Right atrium auricular region (tissue), 2 donors: ENCODE measurements at regions not wholly inside any gene's neighbourhood (a gene's known extent, or its start where the extent isn't known, plus 50 kb on each side); places are given as distances from the start of the nearest gene placed in this dataset.

Experiments used
- DNase-seq: peaks from one replicate; pipeline ENCODE4 v3.0.0-alpha.2; 2019; ENCODE audit warnings: low spot score
- H3K27ac ChIP-seq, 2 donors: fragments of 200-600 bp; sonication (generic); 1 replicate in 1 of 2; 2 replicates in 1 of 2; pipeline ENCODE4 v1.5.1; 2016 to 2019
- H3K27me3 ChIP-seq, 2 donors: fragments of 200-600 bp; sonication (generic); one replicate each; pipeline versions ENCODE4 v1.5.1 to v1.6.0; 2017 to 2019
- H3K36me3 ChIP-seq: fragments of 200-600 bp; sonication (generic); one replicate; pipeline ENCODE4 v1.5.1; 2016
- H3K4me1 ChIP-seq, 2 donors: fragments of 200-600 bp; sonication (generic); one replicate each; pipeline versions ENCODE4 v1.5.1 to v1.6.0; 2017 to 2019
- H3K4me3 ChIP-seq, 2 donors: fragments of 200-600 bp; sonication (generic); 1 replicate in 1 of 2; 2 replicates in 1 of 2; pipeline ENCODE4 v1.5.1; 2017 to 2019; ENCODE audit warnings: mild to moderate bottlenecking in 1 of 2, moderate library complexity in 1 of 2
- H3K9me3 ChIP-seq, 2 donors: fragments of 200-600 bp; sonication (generic); one replicate each; pipeline ENCODE4 v1.5.1; 2019
- TF ChIP-seq, protein P1 (sequence below), 2 donors: fragments of 200-600 bp; sonication (generic); IDR thresholded peaks; one replicate each; pipeline ENCODE4 v1.5.1; 2019; ENCODE audit warnings: antibody characterized with exemption in 2 of 2

GRCh38 chr6:102520966-102521365, 1127.5 kb downstream of the GRIK2 start:
- no peaks in the 10 kb centered on the region for H3K4me1 ChIP-seq
- no peak overlapping the region for H3K27ac ChIP-seq
- no peaks in the 10 kb centered on the region for H3K27me3 ChIP-seq
- no peak overlapping the region for H3K4me3 ChIP-seq
- H3K36me3 ChIP-seq: no peaks in the 10 kb centered on the region
- DNase-seq: no peak
- H3K9me3 ChIP-seq: no peaks in the 10 kb centered on the region
- TF ChIP-seq, protein P1, sequence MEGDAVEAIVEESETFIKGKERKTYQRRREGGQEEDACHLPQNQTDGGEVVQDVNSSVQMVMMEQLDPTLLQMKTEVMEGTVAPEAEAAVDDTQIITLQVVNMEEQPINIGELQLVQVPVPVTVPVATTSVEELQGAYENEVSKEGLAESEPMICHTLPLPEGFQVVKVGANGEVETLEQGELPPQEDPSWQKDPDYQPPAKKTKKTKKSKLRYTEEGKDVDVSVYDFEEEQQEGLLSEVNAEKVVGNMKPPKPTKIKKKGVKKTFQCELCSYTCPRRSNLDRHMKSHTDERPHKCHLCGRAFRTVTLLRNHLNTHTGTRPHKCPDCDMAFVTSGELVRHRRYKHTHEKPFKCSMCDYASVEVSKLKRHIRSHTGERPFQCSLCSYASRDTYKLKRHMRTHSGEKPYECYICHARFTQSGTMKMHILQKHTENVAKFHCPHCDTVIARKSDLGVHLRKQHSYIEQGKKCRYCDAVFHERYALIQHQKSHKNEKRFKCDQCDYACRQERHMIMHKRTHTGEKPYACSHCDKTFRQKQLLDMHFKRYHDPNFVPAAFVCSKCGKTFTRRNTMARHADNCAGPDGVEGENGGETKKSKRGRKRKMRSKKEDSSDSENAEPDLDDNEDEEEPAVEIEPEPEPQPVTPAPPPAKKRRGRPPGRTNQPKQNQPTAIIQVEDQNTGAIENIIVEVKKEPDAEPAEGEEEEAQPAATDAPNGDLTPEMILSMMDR (IDR thresholded peaks at IDR 0.05): no peak

GRCh38 chr6:102517506-102517905, 1124.0 kb downstream of the GRIK2 start:
- Histone ChIP-seq H3K36me3 (no peaks in the 10 kb centered on the region), H3K4me3 (no peak overlapping the region), H3K4me1 (no peaks in the 10 kb centered on the region), H3K9me3 (no peaks in the 10 kb centered on the region), H3K27ac (no peak overlapping the region), H3K27me3 (no peaks in the 10 kb centered on the region)
- no peak for DNase-seq
- TF ChIP-seq, protein P1 (IDR thresholded peaks at IDR 0.05): no peak

DNA sequence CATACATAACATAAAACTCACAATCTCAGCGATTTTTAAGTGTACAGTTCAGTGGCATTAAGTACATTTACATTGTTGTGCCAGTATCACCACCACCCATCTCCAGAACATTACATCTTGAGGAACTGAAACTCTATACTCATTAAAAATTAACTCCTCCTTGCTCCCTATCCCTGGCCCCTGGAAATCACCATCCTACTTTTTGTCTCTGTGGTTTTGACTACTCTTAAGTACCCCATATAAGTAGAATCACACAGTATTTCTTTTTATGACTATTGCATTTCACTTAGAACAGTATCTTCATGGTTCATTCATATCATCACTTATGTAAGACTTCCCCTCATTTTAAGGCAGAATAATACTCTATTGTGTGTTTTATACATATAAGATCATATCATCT, 1108.1 kb downstream of the GRIK2 start:
- Histone ChIP-seq H3K27me3 (no peaks in the 10 kb centered on the region), H3K27ac (no peak overlapping the region), H3K4me3 (no peak overlapping the region), H3K9me3 (peaks cover 0 to 8% of the 10 kb centered on the region in 2 donors), H3K36me3 (no peaks in the 10 kb centered on the region), H3K4me1 (no peaks in the 10 kb centered on the region)
- no peak for DNase-seq
- TF ChIP-seq, protein P1 (IDR thresholded peaks at IDR 0.05): no peak

- no peak overlapping the region for H3K27ac ChIP-seq
- H3K9me3 ChIP-seq: no peaks in the 10 kb centered on the region
- H3K4me1 ChIP-seq: no peaks in the 10 kb centered on the region
- DNase-seq: no peak
- no peak overlapping the region for H3K4me3 ChIP-seq
- TF ChIP-seq, protein P1 (IDR thresholded peaks at IDR 0.05): no peak
- H3K27me3 ChIP-seq: no peaks in the 10 kb centered on the region
- no peaks in the 10 kb centered on the region for H3K36me3 ChIP-seq
Observed at GRCh38 chr6:102494808-102495207, 1101.3 kb downstream of the GRIK2 start.

DNA sequence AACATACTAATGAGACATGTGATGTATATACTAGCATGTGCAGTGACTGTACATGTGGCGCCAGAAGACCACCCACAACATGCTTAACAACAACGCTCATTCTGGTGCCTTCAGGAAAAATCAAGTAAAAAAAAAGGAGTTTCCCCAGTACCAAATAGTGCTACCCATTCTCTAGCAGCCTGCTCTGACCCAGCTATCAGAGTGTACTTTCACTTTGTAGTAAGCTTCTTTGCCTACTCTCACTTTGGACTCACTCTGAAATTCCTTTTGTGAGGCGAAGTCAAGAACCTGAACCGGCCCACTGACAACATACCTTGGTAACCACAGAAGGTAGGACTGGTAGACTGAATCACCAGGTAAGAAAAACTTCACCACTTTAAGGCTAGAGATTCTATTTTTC, 1100.0 kb downstream of the GRIK2 start:
- TF ChIP-seq, protein P1 (IDR thresholded peaks at IDR 0.05): no peak
- Histone ChIP-seq H3K9me3 (no peaks in the 10 kb centered on the region), H3K4me3 (no peak overlapping the region), H3K27ac (no peak overlapping the region), H3K4me1 (no peaks in the 10 kb centered on the region), H3K36me3 (no peaks in the 10 kb centered on the region), H3K27me3 (no peaks in the 10 kb centered on the region)
- DNase-seq: no peak

DNA sequence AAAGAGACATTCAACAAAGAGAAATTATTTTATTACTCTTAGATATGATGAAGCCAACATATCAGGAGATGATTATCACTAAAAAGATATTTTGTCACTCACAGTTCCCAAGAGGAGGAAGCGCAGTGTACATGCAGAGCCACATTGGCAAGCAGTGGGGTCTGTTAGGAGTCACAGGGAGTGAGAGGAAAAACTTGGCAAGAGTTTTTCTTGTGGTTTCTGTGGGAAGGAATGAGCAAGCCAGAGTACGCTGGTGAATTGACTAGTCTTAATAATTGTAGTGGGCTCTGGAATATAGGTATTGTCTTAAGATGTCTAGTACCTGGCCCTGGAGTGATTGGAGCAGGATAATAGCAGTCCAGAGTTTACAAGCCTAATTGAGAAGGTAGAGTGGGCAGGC, 1095.2 kb downstream of the GRIK2 start:
- Histone ChIP-seq H3K27me3 (no peaks in the 10 kb centered on the region), H3K36me3 (no peaks in the 10 kb centered on the region), H3K9me3 (no peaks in the 10 kb centered on the region), H3K4me3 (no peak overlapping the region), H3K4me1 (no peaks in the 10 kb centered on the region), H3K27ac (no peak overlapping the region)
- no peak for DNase-seq
- TF ChIP-seq, protein P1 (IDR thresholded peaks at IDR 0.05): no peak
